ENCODE measurements at regions not wholly inside any gene's neighbourhood (a gene's known extent, or its start where the extent isn't known, plus 50 kb on each side); places are given as distances from the start of the nearest gene placed in this dataset.

GRCh38 chr1:229199261-229200243 lies 71.4 kb upstream of the RAB4A start:
- DNase-seq = peak; percentile 8 to 53 (median 51)
- Histone ChIP-seq H3K9me3 (ENCODE audit: control extremely low read depth in 1 of 5, control insufficient read depth in 4 of 5, insufficient read depth in 2 of 5, low read depth in 1 of 5, low read length in 4 of 5) (no peaks in the 10 kb centered on the region), H3K4me3 (ENCODE audit: control insufficient read depth in 1 of 7, extremely low read depth in 1 of 7, insufficient read depth in 4 of 7, low read depth in 2 of 7, low read length in 6 of 7) (peak overlapping the region in 1 of 7 experiments; percentile 27), H3K27me3 (replicated peaks in 2 of 5; ENCODE audit: control insufficient read depth in 4 of 5, insufficient read depth in 5 of 5, low read length in 4 of 5) (no peaks in the 10 kb centered on the region), H3K27ac (ENCODE audit: insufficient read depth in 1 of 2, low read depth in 1 of 2, low read length in 2 of 2, poor library complexity in 1 of 2, severe bottlenecking in 2 of 2) (no peak overlapping the region), H3K4me1 (ENCODE audit: control extremely low read depth in 1 of 4, control insufficient read depth in 4 of 4, insufficient read depth in 4 of 4, low read length in 3 of 4) (peaks cover 2 to 10% (median 8%) of the 10 kb centered on the region in 4 experiments), H3K36me3 (ENCODE audit: control insufficient read depth in 4 of 4, insufficient read depth in 4 of 4, low read length in 3 of 4) (no peaks in the 10 kb centered on the region)
- ChIA-PET CTCF (no interaction called here), POLR2A (no interaction called here)
- 65% methylated on average over 12 of the region's 16 CpGs for WGBS (ENCODE audit: insufficient coverage)

GRCh38 chr1:229203030-229203751 lies 67.7 kb upstream of the RAB4A start:
- H3K9me3 ChIP-seq (ENCODE audit: control extremely low read depth in 1 of 5, control insufficient read depth in 4 of 5, insufficient read depth in 2 of 5, low read depth in 1 of 5, low read length in 4 of 5) = peaks cover 0 to 4% (median 0%) of the 10 kb centered on the region in 5 experiments
- CTCF ChIA-PET = no interaction called here
- H3K4me1 ChIP-seq (ENCODE audit: control extremely low read depth in 1 of 4, control insufficient read depth in 4 of 4, insufficient read depth in 4 of 4, low read length in 3 of 4) = peaks cover 2 to 10% (median 8%) of the 10 kb centered on the region in 4 experiments
- H3K27me3 ChIP-seq (replicated peaks in 2 of 5; ENCODE audit: control insufficient read depth in 4 of 5, insufficient read depth in 5 of 5, low read length in 4 of 5) = no peaks in the 10 kb centered on the region
- WGBS (ENCODE audit: insufficient coverage) = 91% methylated on average over 4 of the region's 5 CpGs
- H3K4me3 ChIP-seq (ENCODE audit: control insufficient read depth in 1 of 7, extremely low read depth in 1 of 7, insufficient read depth in 4 of 7, low read depth in 2 of 7, low read length in 6 of 7) = no peak overlapping the region
- peak; percentile 17 to 42 (median 25) for DNase-seq
- H3K36me3 ChIP-seq (ENCODE audit: control insufficient read depth in 4 of 4, insufficient read depth in 4 of 4, low read length in 3 of 4) = no peaks in the 10 kb centered on the region
- POLR2A ChIA-PET = no interaction called here
- no peak overlapping the region for H3K27ac ChIP-seq (ENCODE audit: insufficient read depth in 1 of 2, low read depth in 1 of 2, low read length in 2 of 2, poor library complexity in 1 of 2, severe bottlenecking in 2 of 2)

- CTCF ChIA-PET = no interaction called here
- peaks cover 2 to 10% (median 8%) of the 10 kb centered on the region in 4 experiments for H3K4me1 ChIP-seq (ENCODE audit: control extremely low read depth in 1 of 4, control insufficient read depth in 4 of 4, insufficient read depth in 4 of 4, low read length in 3 of 4)
- peaks cover 0 to 7% (median 2%) of the 10 kb centered on the region in 5 experiments for H3K9me3 ChIP-seq (ENCODE audit: control extremely low read depth in 1 of 5, control insufficient read depth in 4 of 5, insufficient read depth in 2 of 5, low read depth in 1 of 5, low read length in 4 of 5)
- no peak overlapping the region for H3K27ac ChIP-seq (ENCODE audit: insufficient read depth in 1 of 2, low read depth in 1 of 2, low read length in 2 of 2, poor library complexity in 1 of 2, severe bottlenecking in 2 of 2)
- no peaks in the 10 kb centered on the region for H3K36me3 ChIP-seq (ENCODE audit: control insufficient read depth in 4 of 4, insufficient read depth in 4 of 4, low read length in 3 of 4)
- no peak for DNase-seq
- no peaks in the 10 kb centered on the region for H3K27me3 ChIP-seq (replicated peaks in 2 of 5; ENCODE audit: control insufficient read depth in 4 of 5, insufficient read depth in 5 of 5, low read length in 4 of 5)
- 92% methylated on average over 9 of the region's 11 CpGs for WGBS (ENCODE audit: insufficient coverage)
- no peak overlapping the region for H3K4me3 ChIP-seq (ENCODE audit: control insufficient read depth in 1 of 7, extremely low read depth in 1 of 7, insufficient read depth in 4 of 7, low read depth in 2 of 7, low read length in 6 of 7)
- POLR2A ChIA-PET = no interaction called here
Measured at GRCh38 chr1:229203991-229204632, 66.8 kb upstream of the RAB4A start.

GRCh38 chr1:229204921-229205777 lies 65.8 kb upstream of the RAB4A start:
- Histone ChIP-seq H3K27ac (ENCODE audit: insufficient read depth in 1 of 2, low read depth in 1 of 2, low read length in 2 of 2, poor library complexity in 1 of 2, severe bottlenecking in 2 of 2) (no peak overlapping the region), H3K4me1 (ENCODE audit: control extremely low read depth in 1 of 4, control insufficient read depth in 4 of 4, insufficient read depth in 4 of 4, low read length in 3 of 4) (peaks cover 0 to 3% (median under 1%) of the 10 kb centered on the region in 4 experiments), H3K36me3 (ENCODE audit: control insufficient read depth in 4 of 4, insufficient read depth in 4 of 4, low read length in 3 of 4) (no peaks in the 10 kb centered on the region), H3K9me3 (ENCODE audit: control extremely low read depth in 1 of 5, control insufficient read depth in 4 of 5, insufficient read depth in 2 of 5, low read depth in 1 of 5, low read length in 4 of 5) (peaks cover 0 to 7% (median 2%) of the 10 kb centered on the region in 5 experiments), H3K27me3 (replicated peaks in 2 of 5; ENCODE audit: control insufficient read depth in 4 of 5, insufficient read depth in 5 of 5, low read length in 4 of 5) (no peaks in the 10 kb centered on the region), H3K4me3 (ENCODE audit: control insufficient read depth in 1 of 7, extremely low read depth in 1 of 7, insufficient read depth in 4 of 7, low read depth in 2 of 7, low read length in 6 of 7) (no peak overlapping the region)
- CTCF ChIA-PET = no interaction called here
- POLR2A ChIA-PET = no interaction called here
- WGBS (ENCODE audit: insufficient coverage) = 87% methylated on average over 15 of the region's 17 CpGs
- DNase-seq = no peak

- H3K27me3 ChIP-seq (replicated peaks in 2 of 5; ENCODE audit: control insufficient read depth in 4 of 5, insufficient read depth in 5 of 5, low read length in 4 of 5) = no peaks in the 10 kb centered on the region
- peaks cover 0 to 7% (median 2%) of the 10 kb centered on the region in 5 experiments for H3K9me3 ChIP-seq (ENCODE audit: control extremely low read depth in 1 of 5, control insufficient read depth in 4 of 5, insufficient read depth in 2 of 5, low read depth in 1 of 5, low read length in 4 of 5)
- 93% methylated on average over 7 of the region's 8 CpGs for WGBS (ENCODE audit: insufficient coverage)
- DNase-seq = no peak
- no peaks in the 10 kb centered on the region for H3K4me1 ChIP-seq (ENCODE audit: control extremely low read depth in 1 of 4, control insufficient read depth in 4 of 4, insufficient read depth in 4 of 4, low read length in 3 of 4)
- H3K27ac ChIP-seq (ENCODE audit: insufficient read depth in 1 of 2, low read depth in 1 of 2, low read length in 2 of 2, poor library complexity in 1 of 2, severe bottlenecking in 2 of 2) = no peak overlapping the region
- H3K36me3 ChIP-seq (ENCODE audit: control insufficient read depth in 4 of 4, insufficient read depth in 4 of 4, low read length in 3 of 4) = no peaks in the 10 kb centered on the region
- H3K4me3 ChIP-seq (ENCODE audit: control insufficient read depth in 1 of 7, extremely low read depth in 1 of 7, insufficient read depth in 4 of 7, low read depth in 2 of 7, low read length in 6 of 7) = no peak overlapping the region
- POLR2A ChIA-PET = no interaction called here
- CTCF ChIA-PET = no interaction called here
Measured at GRCh38 chr1:229205854-229206253, 65.1 kb upstream of the RAB4A start.

GRCh38 chr1:229207916-229208315 lies 63.0 kb upstream of the RAB4A start:
- peaks cover 0 to 7% (median 2%) of the 10 kb centered on the region in 5 experiments for H3K9me3 ChIP-seq (ENCODE audit: control extremely low read depth in 1 of 5, control insufficient read depth in 4 of 5, insufficient read depth in 2 of 5, low read depth in 1 of 5, low read length in 4 of 5)
- no peak overlapping the region for H3K27ac ChIP-seq (ENCODE audit: insufficient read depth in 1 of 2, low read depth in 1 of 2, low read length in 2 of 2, poor library complexity in 1 of 2, severe bottlenecking in 2 of 2)
- no peak overlapping the region for H3K4me3 ChIP-seq (ENCODE audit: control insufficient read depth in 1 of 7, extremely low read depth in 1 of 7, insufficient read depth in 4 of 7, low read depth in 2 of 7, low read length in 6 of 7)
- no peak for DNase-seq
- 100% methylated on average over 2 of the region's 3 CpGs for WGBS (ENCODE audit: insufficient coverage)
- H3K36me3 ChIP-seq (ENCODE audit: control insufficient read depth in 4 of 4, insufficient read depth in 4 of 4, low read length in 3 of 4) = no peaks in the 10 kb centered on the region
- ChIA-PET CTCF (interaction anchor here (0.6 kb wide), 1 partner anchor 521 kb away, joined by 3 read pairs; no protein-coding TSS in a partner anchor), POLR2A (no interaction called here)
- no peaks in the 10 kb centered on the region for H3K27me3 ChIP-seq (replicated peaks in 2 of 5; ENCODE audit: control insufficient read depth in 4 of 5, insufficient read depth in 5 of 5, low read length in 4 of 5)
- no peaks in the 10 kb centered on the region for H3K4me1 ChIP-seq (ENCODE audit: control extremely low read depth in 1 of 4, control insufficient read depth in 4 of 4, insufficient read depth in 4 of 4, low read length in 3 of 4)
